Caco-2 (cell line): ENCODE measurements at regions not wholly inside any gene's neighbourhood (a gene's known extent, or its start where the extent isn't known, plus 50 kb on each side); places are given as distances from the start of the nearest gene placed in this dataset.

Experiments
- BruUV-seq: library from RNA; stranded (reverse); fragments of 400-500 nt; replicated peaks from 2 replicates; lab custom pipeline; 2021; lab: Mats Ljungman, UMichigan
- CTCF ChIA-PET: fragments of 300-600 bp; sonication (Branson Sonifier 250); formaldehyde crosslinking; loops from one replicate; lab custom pipeline; 2022; ENCODE audit warnings: antibody characterized with exemption; lab: Charles Lee
- POLR2A ChIA-PET: fragments of 300-600 bp; sonication (Branson Sonifier 250); formaldehyde crosslinking; loops from one replicate; lab custom pipeline; 2022; ENCODE audit warnings: antibody characterized with exemption; lab: Charles Lee
- DNase-seq, 2 experiments: peaks; one replicate each; pipeline versions ENCODE4 v3.0.0 to v3.0.0-alpha.2; 2020 to 2022
- H3K27me3 ChIP-seq: replicated peaks from 2 replicates; pipeline ENCODE4 v1.6.0; 2011; ENCODE audit warnings: low read length; ENCODE audit not compliant: control insufficient read depth, insufficient read depth
- H3K36me3 ChIP-seq: 2 replicates; pipeline ENCODE4 v1.5.1; 2011; ENCODE audit warnings: low read length; ENCODE audit not compliant: control insufficient read depth, insufficient read depth
- H3K4me1 ChIP-seq: fragments of 250-450 bp; sonication (Bioruptor Pico); 2 replicates; pipeline ENCODE4 v1.5.1; 2020; ENCODE audit warnings: mild to moderate bottlenecking
- H3K4me3 ChIP-seq: 2 replicates; pipeline ENCODE4 v1.5.1; 2011; ENCODE audit warnings: low read depth, mild to moderate bottlenecking, control low read depth, low read length
- H3K9me3 ChIP-seq: fragments of 250-450 bp; sonication (Bioruptor Pico); 2 replicates; pipeline ENCODE4 v1.5.1; 2020; ENCODE audit warnings: mild to moderate bottlenecking, moderate library complexity
- H3K27ac Mint-ChIP-seq: one replicate; pipeline ENCODE4 v1.8.0; 2022; ENCODE audit warnings: mixed read lengths; ENCODE audit not compliant: unreplicated experiment
- H3K27me3 Mint-ChIP-seq: one replicate; pipeline ENCODE4 v1.8.0; 2022; ENCODE audit warnings: mixed read lengths; ENCODE audit not compliant: insufficient read depth, unreplicated experiment
- H3K36me3 Mint-ChIP-seq: one replicate; pipeline ENCODE4 v1.8.0; 2022; ENCODE audit warnings: mild to moderate bottlenecking, mixed read lengths; ENCODE audit not compliant: insufficient read depth, unreplicated experiment
- H3K4me1 Mint-ChIP-seq: one replicate; pipeline ENCODE4 v1.8.0; 2022; ENCODE audit warnings: low read depth, mixed read lengths; ENCODE audit not compliant: unreplicated experiment
- H3K4me3 Mint-ChIP-seq: one replicate; pipeline ENCODE4 v1.8.0; 2022; ENCODE audit warnings: mild to moderate bottlenecking, moderate library complexity, mixed read lengths; ENCODE audit not compliant: unreplicated experiment
- H3K9me3 Mint-ChIP-seq: one replicate; pipeline ENCODE4 v1.8.0; 2022; ENCODE audit warnings: mixed read lengths; ENCODE audit not compliant: unreplicated experiment
- CTCF ChIP-seq, 2 experiments: fragments of 200-600 bp in 1 of 2; IDR thresholded peaks; 1 replicate in 1 of 2; 2 replicates in 1 of 2; pipeline versions ENCODE4 v1.5.1 to v1.8.0; 2011 to 2022; ENCODE audit warnings: antibody characterized with exemption in 1 of 2, control low read depth in 1 of 2, inconsistent platforms in 1 of 2, low read depth in 1 of 2, low read length in 1 of 2, mild to moderate bottlenecking in 1 of 2, moderate library complexity in 1 of 2; ENCODE audit not compliant: insufficient read depth in 1 of 2, severe bottlenecking in 1 of 2, unreplicated experiment in 1 of 2
- intact Hi-C: fragments of 100-400 bp; cut with micrococcal nuclease; formaldehyde crosslinking; loops from one replicate; pipeline ENCODE4 v1.10.0; 2022; ENCODE audit not compliant: unreplicated experiment

- H3K4me3 ChIP-seq: no peak overlapping the region
- Mint-ChIP-seq H3K36me3 (no peaks in the 10 kb centered on the region), H3K4me3 (no peak overlapping the region), H3K27me3 (no peaks in the 10 kb centered on the region), H3K9me3 (no peaks in the 10 kb centered on the region), H3K27ac (no peak overlapping the region), H3K4me1 (no peaks in the 10 kb centered on the region)
- H3K4me1 ChIP-seq: no peaks in the 10 kb centered on the region
- ChIA-PET POLR2A (no interaction called here), CTCF (no interaction called here)
- no peaks in the 10 kb centered on the region for H3K36me3 ChIP-seq
- no peak for DNase-seq
- H3K9me3 ChIP-seq: no peaks in the 10 kb centered on the region
- intact Hi-C loops: no loop called here
- TF ChIP-seq CTCF (IDR thresholded peaks at IDR 0.05; ENCODE audit: insufficient read depth in 1 of 2, low read depth in 1 of 2, low read length in 1 of 2, severe bottlenecking in 1 of 2, unreplicated experiment in 1 of 2): no peak
- BruUV-seq: no TSS peak
- no peaks in the 10 kb centered on the region for H3K27me3 ChIP-seq
Observed at GRCh38 chr2:173496746-173497145, 142.1 kb downstream of the CDCA7 start.

GRCh38 chr2:173500953-173501352 is 146.3 kb downstream of the CDCA7 start:
- no peak for DNase-seq
- intact Hi-C loops: no loop called here
- H3K4me1 Mint-ChIP-seq: no peaks in the 10 kb centered on the region
- H3K9me3 ChIP-seq: no peaks in the 10 kb centered on the region
- H3K27me3 Mint-ChIP-seq: peaks cover 2% of the 10 kb centered on the region
- no TSS peak for BruUV-seq
- ChIA-PET CTCF (no interaction called here), POLR2A (no interaction called here)
- H3K27me3 ChIP-seq: no peaks in the 10 kb centered on the region
- no peak overlapping the region for H3K27ac Mint-ChIP-seq
- no peak overlapping the region for H3K4me3 Mint-ChIP-seq
- H3K4me3 ChIP-seq: no peak overlapping the region
- H3K36me3 ChIP-seq: no peaks in the 10 kb centered on the region
- no peak for TF ChIP-seq CTCF (IDR thresholded peaks at IDR 0.05; ENCODE audit: insufficient read depth in 1 of 2, low read depth in 1 of 2, low read length in 1 of 2, severe bottlenecking in 1 of 2, unreplicated experiment in 1 of 2)
- H3K36me3 Mint-ChIP-seq: no peaks in the 10 kb centered on the region
- H3K9me3 Mint-ChIP-seq: no peaks in the 10 kb centered on the region
- H3K4me1 ChIP-seq: no peaks in the 10 kb centered on the region

- peaks cover 2% of the 10 kb centered on the region for H3K27me3 Mint-ChIP-seq
- CTCF ChIA-PET: no interaction called here
- TF ChIP-seq CTCF (IDR thresholded peaks at IDR 0.05; ENCODE audit: insufficient read depth in 1 of 2, low read depth in 1 of 2, low read length in 1 of 2, severe bottlenecking in 1 of 2, unreplicated experiment in 1 of 2): no peak
- H3K36me3 Mint-ChIP-seq: no peaks in the 10 kb centered on the region
- no peaks in the 10 kb centered on the region for H3K36me3 ChIP-seq
- no peaks in the 10 kb centered on the region for H3K4me1 ChIP-seq
- no TSS peak for BruUV-seq
- H3K4me3 ChIP-seq: no peak overlapping the region
- POLR2A ChIA-PET: no interaction called here
- DNase-seq: no peak
- no peaks in the 10 kb centered on the region for H3K9me3 ChIP-seq
- no peaks in the 10 kb centered on the region for H3K9me3 Mint-ChIP-seq
- H3K27ac Mint-ChIP-seq: no peak overlapping the region
- H3K4me3 Mint-ChIP-seq: no peak overlapping the region
- H3K4me1 Mint-ChIP-seq: no peaks in the 10 kb centered on the region
- intact Hi-C loops: no loop called here
- H3K27me3 ChIP-seq: no peaks in the 10 kb centered on the region
Observed at GRCh38 chr2:173502296-173502695, 147.6 kb downstream of the CDCA7 start.
